HepG2 (cell line): ENCODE measurements at regions not wholly inside any gene's neighbourhood (a gene's known extent, or its start where the extent isn't known, plus 50 kb on each side); places are given as distances from the start of the nearest gene placed in this dataset.

Experiments
- ATAC-seq: fragments of 200-7000 bp; cut with Tn5 transposase; 3 replicates; pipeline ENCODE4 v1.9.1; 2020; ENCODE audit warnings: mild to moderate bottlenecking, moderate library complexity
- BruUV-seq: library from RNA; stranded (reverse); fragments of 400-500 nt; replicated peaks from 2 replicates; lab custom pipeline; 2021; lab: Mats Ljungman, UMichigan
- CTCF ChIA-PET: fragments of 300-600 bp; formaldehyde crosslinking; extraction: SDS; loops from one replicate; lab custom pipeline; 2021; ENCODE audit warnings: low total read pairs, inconsistent platforms, low intra/inter-chr PET ratio; lab: Yijun Ruan, JAX
- POLR2A ChIA-PET: fragments of 350-600 bp; sonication (Branson Sonifier 250); formaldehyde crosslinking; loops from one replicate; lab custom pipeline; 2020; ENCODE audit warnings: antibody characterized with exemption, inconsistent platforms; lab: Yijun Ruan, JAX
- DNase-seq: peaks from one replicate; pipeline ENCODE4 v3.0.0-alpha.2; 2015; ENCODE audit warnings: low spot score
- FAIRE-seq: peaks from 3 replicates; lab custom pipeline; 2011; peaks lifted over from hg19 to GRCh38; lab: Jason Lieb, UNC
- H2AFZ ChIP-seq: one replicate; pipeline ENCODE4 v1.6.1; 2011; ENCODE audit warnings: low read length, inconsistent platforms
- H3K27ac ChIP-seq: fragments of 300-600 bp; 3 replicates; pipeline ENCODE4 v1.8.0; 2011; ENCODE audit warnings: mixed run types, mild to moderate bottlenecking, mixed read lengths, low read length, inconsistent platforms; ENCODE audit not compliant: insufficient read depth; ENCODE audit errors: extremely low read length
- H3K27me3 ChIP-seq, 2 experiments: fragments of 200-600 bp in 1 of 2; 2 replicates in 1 of 2; 3 replicates in 1 of 2; pipeline versions ENCODE4 v1.6.0 to v1.8.0; 2011; ENCODE audit warnings: low read length in 2 of 2, mild to moderate bottlenecking in 2 of 2, moderate library complexity in 2 of 2, inconsistent platforms in 1 of 2; ENCODE audit not compliant: insufficient read depth in 2 of 2, control insufficient read depth in 1 of 2
- H3K36me3 ChIP-seq, 2 experiments: fragments of 200-600 bp in 1 of 2; replicated peaks in 1 of 2; 2 replicates in 1 of 2; 3 replicates in 1 of 2; pipeline versions ENCODE4 v1.5.1 to v1.8.0; 2011; ENCODE audit warnings: low read length in 2 of 2, inconsistent platforms in 1 of 2; ENCODE audit not compliant: insufficient read depth in 2 of 2, control insufficient read depth in 1 of 2
- H3K4me1 ChIP-seq: 2 replicates; pipeline ENCODE4 v1.5.1; 2012; ENCODE audit warnings: low read length, inconsistent platforms; ENCODE audit not compliant: insufficient read depth
- H3K4me2 ChIP-seq: 2 replicates; pipeline ENCODE4 v1.6.0; 2011; ENCODE audit warnings: low read depth, low read length, inconsistent platforms
- H3K4me3 ChIP-seq, 3 experiments: fragments of 200-600 bp in 1 of 3; sonication (generic), shearing (Covaris generic) in 1 of 3; replicated peaks in 1 of 3; 2 replicates each; pipeline ENCODE4 v1.5.1; 2011 to 2016; ENCODE audit warnings: low read length in 3 of 3, inconsistent platforms in 2 of 3, low read depth in 2 of 3, mild to moderate bottlenecking in 2 of 3, control low read depth in 1 of 3, mixed read lengths in 1 of 3; ENCODE audit not compliant: insufficient read depth in 1 of 3
- H3K79me2 ChIP-seq: one replicate; pipeline ENCODE4 v1.6.1; 2011; ENCODE audit warnings: low read length, inconsistent platforms; ENCODE audit not compliant: insufficient read depth
- H3K9ac ChIP-seq: 2 replicates; pipeline ENCODE4 v1.6.0; 2011; ENCODE audit warnings: mild to moderate bottlenecking, low read depth, low read length, inconsistent platforms; ENCODE audit not compliant: insufficient read depth
- H3K9me3 ChIP-seq: 2 replicates; pipeline ENCODE4 v1.5.1; 2012; ENCODE audit warnings: mild to moderate bottlenecking, low read length
- H4K20me1 ChIP-seq: 2 replicates; pipeline ENCODE4 v1.6.0; 2011; ENCODE audit warnings: inconsistent platforms, mild to moderate bottlenecking, low read length, moderate library complexity; ENCODE audit not compliant: insufficient read depth
- FOXA3 ChIP-seq: IDR thresholded peaks from 2 replicates; pipeline ENCODE4 v1.6.1; 2016; ENCODE audit warnings: missing genetic modification reagents, missing compliant biosample characterization
- HNF4A ChIP-seq: sonication (generic); formaldehyde crosslinking; IDR thresholded peaks from 2 replicates; pipeline ENCODE4 v1.4.0; 2020; ENCODE audit warnings: missing genetic modification reagents
- HNF4G ChIP-seq, 2 experiments: sonication (generic) in 1 of 2; formaldehyde crosslinking in 1 of 2; IDR thresholded peaks; 2 replicates each; pipeline versions ENCODE4 v1.4.0 to v1.6.1; 2011 to 2020; ENCODE audit warnings: borderline replicate concordance in 2 of 2, low read depth in 2 of 2, mild to moderate bottlenecking in 2 of 2, low read length in 1 of 2, missing genetic modification reagents in 1 of 2, moderate library complexity in 1 of 2
- IRF9 ChIP-seq: sonication (generic); formaldehyde crosslinking; IDR thresholded peaks from 2 replicates; pipeline ENCODE4 v1.8.0; 2022; ENCODE audit warnings: missing genetic modification reagents, mild to moderate bottlenecking, borderline replicate concordance
- SCMH1 ChIP-seq: sonication (generic); formaldehyde crosslinking; IDR thresholded peaks from 2 replicates; pipeline ENCODE4 v1.9.0; 2021; ENCODE audit warnings: missing genetic modification reagents, mild to moderate bottlenecking, borderline replicate concordance
- ZBTB33 ChIP-seq: sonication (generic); formaldehyde crosslinking; IDR thresholded peaks from 2 replicates; pipeline ENCODE4 v1.4.0; 2020; ENCODE audit warnings: missing genetic modification reagents
- ZNF230 ChIP-seq: sonication (generic); formaldehyde crosslinking; IDR thresholded peaks from 2 replicates; pipeline ENCODE4 v1.4.0; 2020; ENCODE audit warnings: mild to moderate bottlenecking, missing genetic modification reagents
- ZNF644 ChIP-seq: IDR thresholded peaks from 2 replicates; pipeline ENCODE4 v1.6.1; 2016; ENCODE audit warnings: low read depth
- ZNF878 ChIP-seq: sonication (generic); formaldehyde crosslinking; IDR thresholded peaks from 2 replicates; pipeline ENCODE4 v1.8.1; 2023; ENCODE audit warnings: mild to moderate bottlenecking, missing genetic modification reagents, moderate library complexity
- WGBS: methylation state at CpG from one replicate; pipeline ENCODE4 v1.1.6; 2017; ENCODE audit warnings: low lambda C conversion rate; 5-methylcytosine and 5-hydroxymethylcytosine counted together
- in situ Hi-C: cut with HindIII; loops from 2 replicates; pipeline ENCODE4 v1.10.0; 2017; ENCODE audit warnings: low pct_unique_long_range_greater_than_20kb; ENCODE audit not compliant: extremely low pct_ligation_motif_present
- intact Hi-C: fragments of 100-400 bp; cut with micrococcal nuclease; formaldehyde crosslinking; loops from one replicate; pipeline ENCODE4 v1.10.0; 2022; ENCODE audit not compliant: unreplicated experiment

DNA sequence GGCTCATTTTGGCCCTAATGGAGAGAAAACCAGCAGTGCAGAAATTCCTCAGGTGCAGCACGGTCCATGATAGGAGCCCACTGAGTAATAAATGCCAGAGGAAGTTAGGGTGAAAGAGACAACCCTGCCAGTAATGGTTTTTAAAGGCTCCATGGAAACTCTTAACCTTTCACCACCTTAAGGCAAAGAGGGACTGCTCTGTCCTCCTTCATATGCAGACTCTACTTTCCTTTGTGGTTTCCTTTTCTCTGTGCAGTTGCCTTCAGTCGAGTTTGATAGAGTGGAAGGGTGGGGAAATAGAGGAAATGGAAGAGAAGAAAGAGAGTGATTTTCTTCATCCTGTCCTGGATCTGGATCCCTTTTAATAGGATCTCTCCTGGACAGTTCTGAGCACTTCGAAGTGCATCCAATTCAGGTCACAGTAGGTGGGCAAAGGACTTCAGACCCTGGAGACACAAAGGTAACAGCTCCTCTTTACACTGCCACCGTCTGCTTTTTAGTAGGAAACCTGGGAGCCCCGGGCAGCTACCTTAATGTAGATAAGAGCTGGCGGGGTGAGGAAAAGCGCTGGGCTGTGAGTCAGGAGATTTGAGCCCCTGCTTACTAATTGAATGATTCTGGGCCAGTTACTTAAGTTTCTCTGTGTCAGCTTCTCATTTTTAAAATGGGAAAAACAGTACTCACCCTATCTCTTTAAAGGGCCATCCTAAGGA, 294.8 kb downstream of the KCNRG start:
- no peak overlapping the region for H3K4me3 ChIP-seq

GRCh38 chr13:50310734-50311133, 295.5 kb downstream of the KCNRG start:
- ChIA-PET CTCF (no interaction called here), POLR2A (no interaction called here)
- ATAC-seq (peak; percentile 56), DNase-seq (peak; percentile 67), FAIRE-seq (peak; percentile 12)
- no peak overlapping the region for H3K4me3 ChIP-seq
- H3K27me3 ChIP-seq = no peaks in the 10 kb centered on the region
- H4K20me1 ChIP-seq = no peaks in the 10 kb centered on the region
- no peak overlapping the region; the same call in 1 of the 2 replicates for H3K4me2 ChIP-seq
- H3K36me3 ChIP-seq = no peaks in the 10 kb centered on the region
- intact Hi-C loops = no loop called here
- H2AFZ ChIP-seq = no peak overlapping the region
- H3K4me1 ChIP-seq = peaks cover 26% of the 10 kb centered on the region
- H3K9me3 ChIP-seq = no peaks in the 10 kb centered on the region
- TF ChIP-seq SCMH1 (CRISPR knock-in tag) (no peak), HNF4G (IDR thresholded peaks at IDR 0.05; ENCODE audit: borderline replicate concordance, low read depth, low read length) (peak; percentile 21; the same call in 1 of the 2 replicates), HNF4G (CRISPR knock-in tag; IDR thresholded peaks at IDR 0.05; ENCODE audit: borderline replicate concordance, low read depth) (no peak), ZNF230 (no peak), HNF4A (CRISPR knock-in tag) (peak; percentile 54; the same call in 1 of the 2 replicates), ZNF878 (CRISPR knock-in tag) (no peak), IRF9 (CRISPR knock-in tag) (no peak), ZNF644 (CRISPR knock-in tag) (0 out of 2 replicates have a peak, but pooled peaks have one; percentile 41)
- TF ChIP-seq, all 625 proteins: peak for 3
- Histone ChIP-seq H3K27ac (no peak overlapping the region), H3K79me2 (peaks cover 5% of the 10 kb centered on the region), H3K9ac (no peak overlapping the region)
- BruUV-seq = no TSS peak
- WGBS = 69% methylated on average over 6 of the region's 6 CpGs
- in situ Hi-C loops = no loop called here

More for the DNA sequence above, 294.8 kb downstream of the KCNRG start:
- no TSS peak for BruUV-seq
- Histone ChIP-seq H4K20me1 (no peaks in the 10 kb centered on the region), H3K9ac (no peak overlapping the region), H3K27ac (no peak overlapping the region), H3K79me2 (peaks cover 5% of the 10 kb centered on the region), H3K36me3 (no peaks in the 10 kb centered on the region), H3K4me2 (peak overlapping the region; percentile 38), H2AFZ (no peak overlapping the region), H3K27me3 (no peaks in the 10 kb centered on the region), H3K4me1 (peaks cover 26% of the 10 kb centered on the region), H3K9me3 (no peaks in the 10 kb centered on the region)
- ATAC-seq = peak; percentile 69
- ChIA-PET POLR2A (no interaction called here), CTCF (no interaction called here)
- in situ Hi-C loops = no loop called here
- 40% methylated on average over 7 of the region's 7 CpGs for WGBS
- intact Hi-C loops = no loop called here
- FAIRE-seq = no peak
- DNase-seq = peak; percentile 9
- 0 out of 2 replicates have a peak, but pooled peaks have one; percentile 11 for TF ChIP-seq HNF4A (CRISPR knock-in tag)
- peak; percentile 49; the same call in 1 of the 2 replicates for TF ChIP-seq ZBTB33
- TF ChIP-seq FOXA3 (CRISPR knock-in tag) = no peak
